Mesendoderm (in vitro differentiated cells): ENCODE measurements at regions not wholly inside any gene's neighbourhood (a gene's known extent, or its start where the extent isn't known, plus 50 kb on each side); places are given as distances from the start of the nearest gene placed in this dataset.

Source experiments
- DNase-seq: peaks from one replicate; pipeline ENCODE4 v3.0.0; 2013
- H2AK5ac ChIP-seq: 2 replicates; pipeline ENCODE4 v1.6.1; 2013; ENCODE audit warnings: low read length, inconsistent platforms
- H2BK120ac ChIP-seq: 2 replicates; pipeline ENCODE4 v1.6.1; 2013; ENCODE audit warnings: low read depth, mild to moderate bottlenecking, low read length, moderate library complexity, mixed read lengths
- H2BK15ac ChIP-seq: replicated peaks from 2 replicates; pipeline ENCODE4 v1.6.1; 2013; ENCODE audit warnings: low read depth, mild to moderate bottlenecking, moderate library complexity
- H2BK5ac ChIP-seq: 2 replicates; pipeline ENCODE4 v1.6.1; 2013; ENCODE audit warnings: low read length, inconsistent platforms
- H3K18ac ChIP-seq: 2 replicates; pipeline ENCODE4 v1.6.1; 2013; ENCODE audit warnings: mild to moderate bottlenecking, low read length, mixed read lengths
- H3K23ac ChIP-seq: one replicate; pipeline ENCODE4 v1.6.1; 2013; ENCODE audit warnings: low read length
- H3K27ac ChIP-seq: 2 replicates; pipeline ENCODE4 v1.5.1; 2013; ENCODE audit warnings: low read depth, mild to moderate bottlenecking, inconsistent platforms, low read length, moderate library complexity
- H3K27me3 ChIP-seq: 2 replicates; pipeline ENCODE4 v1.6.1; 2013; ENCODE audit warnings: low read length, control low read depth, mild to moderate bottlenecking, inconsistent platforms; ENCODE audit not compliant: insufficient read depth, poor library complexity
- H3K36me3 ChIP-seq: 2 replicates; pipeline ENCODE4 v1.6.1; 2013; ENCODE audit warnings: low read length, inconsistent platforms; ENCODE audit not compliant: control insufficient read depth, insufficient read depth
- H3K4ac ChIP-seq: one replicate; pipeline ENCODE4 v1.6.1; 2013; ENCODE audit warnings: low read depth, mild to moderate bottlenecking, low read length, moderate library complexity
- H3K4me1 ChIP-seq: 2 replicates; pipeline ENCODE4 v1.6.1; 2013; ENCODE audit warnings: low read depth, low read length, inconsistent platforms; ENCODE audit not compliant: control insufficient read depth
- H3K4me2 ChIP-seq: 2 replicates; pipeline ENCODE4 v1.6.1; 2013; ENCODE audit warnings: low read length
- H3K4me3 ChIP-seq: 2 replicates; pipeline ENCODE4 v1.5.1; 2013; ENCODE audit warnings: mild to moderate bottlenecking, low read length
- H3K56ac ChIP-seq: one replicate; pipeline ENCODE4 v1.6.1; 2013; ENCODE audit warnings: low read length
- H3K79me1 ChIP-seq: 2 replicates; pipeline ENCODE4 v1.6.1; 2013; ENCODE audit warnings: low read length, inconsistent platforms
- H3K79me2 ChIP-seq: 2 replicates; pipeline ENCODE4 v1.6.1; 2013; ENCODE audit warnings: mild to moderate bottlenecking, low read length; ENCODE audit not compliant: control insufficient read depth, insufficient read depth
- H3K9ac ChIP-seq: 2 replicates; pipeline ENCODE4 v1.6.1; 2013; ENCODE audit warnings: low read length, inconsistent platforms
- H4K5ac ChIP-seq: one replicate; pipeline ENCODE4 v1.6.1; 2013; ENCODE audit warnings: low read length
- H4K8ac ChIP-seq: one replicate; pipeline ENCODE4 v1.6.1; 2013; ENCODE audit warnings: low read depth, mild to moderate bottlenecking, control low read depth, low read length, moderate library complexity
- WGBS: extraction: QIAGEN DNeasy Blood & Tissue Kit; methylation state at CpG from one replicate; pipeline ENCODE4 v1.1.7; 2013; ENCODE audit warnings: low lambda C conversion rate, missing lambda C conversion rate; ENCODE audit not compliant: insufficient coverage; ENCODE audit errors: extremely low coverage; 5-methylcytosine and 5-hydroxymethylcytosine counted together

DNA sequence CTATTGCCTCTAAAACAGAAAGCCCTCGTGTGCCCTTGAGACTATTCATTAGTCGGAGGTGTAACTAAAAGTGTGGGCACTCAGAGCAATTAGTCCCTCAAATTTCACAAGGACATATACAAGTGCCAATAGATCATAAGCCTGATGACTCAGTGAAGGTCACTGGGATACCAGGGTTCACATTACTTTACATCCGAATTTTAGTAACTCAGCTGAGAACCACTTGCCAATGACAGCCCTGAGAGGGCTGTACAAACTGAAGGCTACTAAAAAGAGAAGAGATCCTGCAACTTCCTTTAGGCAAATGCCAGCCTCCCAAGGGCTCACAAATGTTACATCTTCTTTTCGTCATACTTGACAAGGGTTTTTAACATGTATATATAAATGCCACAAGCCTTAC is 369.6 kb downstream of the TENT5A start:
- no peak overlapping the region for H2BK5ac ChIP-seq
- no peak overlapping the region for H3K18ac ChIP-seq
- H3K79me2 ChIP-seq = no peaks in the 10 kb centered on the region
- no peak overlapping the region for H3K4me2 ChIP-seq
- H3K4me1 ChIP-seq = no peaks in the 10 kb centered on the region
- no peak overlapping the region for H4K8ac ChIP-seq
- H3K27ac ChIP-seq = no peak overlapping the region
- no peak overlapping the region for H2AK5ac ChIP-seq
- WGBS = no CpG with 5 or more reads among the region's 4 CpGs
- H3K4me3 ChIP-seq = no peak overlapping the region
- H3K23ac ChIP-seq = no peak overlapping the region
- H3K36me3 ChIP-seq = no peaks in the 10 kb centered on the region
- H3K79me1 ChIP-seq = no peaks in the 10 kb centered on the region
- H3K27me3 ChIP-seq = no peaks in the 10 kb centered on the region
- no peak overlapping the region for H2BK15ac ChIP-seq
- H2BK120ac ChIP-seq = no peak overlapping the region
- H4K5ac ChIP-seq = no peak overlapping the region
- no peak overlapping the region for H3K4ac ChIP-seq
- no peak for DNase-seq
- H3K56ac ChIP-seq = no peak overlapping the region
- no peak overlapping the region for H3K9ac ChIP-seq

DNA sequence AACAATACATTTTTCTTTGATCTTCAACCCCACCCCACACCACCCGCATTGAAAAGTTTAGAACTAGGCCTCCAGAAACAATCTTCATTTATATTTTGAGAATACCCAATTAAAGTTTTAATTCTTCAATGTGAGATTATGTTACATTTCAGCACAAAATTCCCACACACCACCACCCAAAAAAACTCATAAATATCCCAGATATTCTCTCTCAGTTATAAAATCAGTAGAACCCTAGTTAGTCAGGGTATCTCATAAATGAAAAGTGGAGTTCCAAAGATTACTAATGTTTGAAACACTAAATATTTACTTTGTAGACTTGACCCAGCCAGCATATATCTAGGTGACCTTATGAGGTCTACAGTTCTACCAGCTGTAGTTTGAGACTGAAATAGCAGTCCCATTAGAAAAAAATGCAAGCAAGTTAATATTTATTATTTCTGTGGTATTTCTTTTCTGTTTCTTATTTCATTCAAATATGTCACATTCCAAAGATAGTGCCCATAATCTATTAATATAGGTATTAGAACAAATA is 371.0 kb downstream of the TENT5A start:
- Histone ChIP-seq H2BK5ac (no peak overlapping the region), H3K9ac (no peak overlapping the region), H3K56ac (no peak overlapping the region), H3K23ac (no peak overlapping the region), H3K79me2 (no peaks in the 10 kb centered on the region), H3K4me3 (no peak overlapping the region), H3K79me1 (no peaks in the 10 kb centered on the region), H4K8ac (no peak overlapping the region), H2BK15ac (no peak overlapping the region), H3K27me3 (no peaks in the 10 kb centered on the region), H3K18ac (no peak overlapping the region), H3K4ac (no peak overlapping the region), H3K4me2 (no peak overlapping the region), H4K5ac (no peak overlapping the region), H3K27ac (no peak overlapping the region), H2BK120ac (no peak overlapping the region), H2AK5ac (no peak overlapping the region), H3K36me3 (no peaks in the 10 kb centered on the region), H3K4me1 (no peaks in the 10 kb centered on the region)
- no peak for DNase-seq
- WGBS = no CpG with 5 or more reads among the region's 1 CpG

DNA sequence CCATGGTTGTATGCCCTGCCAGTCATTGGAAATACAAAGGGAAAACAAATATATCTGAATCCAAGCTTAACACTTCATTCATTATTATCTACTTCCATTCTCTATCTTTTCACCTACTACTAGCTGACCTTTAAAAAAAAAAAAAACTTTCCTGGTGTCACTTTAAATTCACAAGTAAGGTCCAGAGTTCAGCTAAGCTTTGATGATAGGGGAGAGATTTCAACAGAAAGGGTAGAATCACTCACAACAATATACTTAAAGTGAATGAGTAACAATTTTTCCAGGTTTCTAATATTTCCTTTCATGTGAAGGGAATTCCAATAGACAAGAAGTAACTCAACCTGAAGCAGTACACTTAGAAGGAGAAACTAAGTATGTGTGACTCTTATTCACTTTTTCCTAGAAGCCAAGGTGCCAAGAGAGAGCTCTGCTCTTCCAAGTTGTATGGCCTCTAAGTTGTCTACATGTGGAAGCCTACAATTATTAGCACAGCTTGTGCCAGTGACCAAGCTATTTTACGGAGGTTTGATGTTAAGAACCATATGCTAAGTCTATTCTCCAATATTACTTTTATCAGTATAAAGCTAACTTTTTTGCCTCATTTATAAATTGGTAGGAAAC is 371.7 kb downstream of the TENT5A start:
- no peaks in the 10 kb centered on the region for H3K79me1 ChIP-seq

DNA sequence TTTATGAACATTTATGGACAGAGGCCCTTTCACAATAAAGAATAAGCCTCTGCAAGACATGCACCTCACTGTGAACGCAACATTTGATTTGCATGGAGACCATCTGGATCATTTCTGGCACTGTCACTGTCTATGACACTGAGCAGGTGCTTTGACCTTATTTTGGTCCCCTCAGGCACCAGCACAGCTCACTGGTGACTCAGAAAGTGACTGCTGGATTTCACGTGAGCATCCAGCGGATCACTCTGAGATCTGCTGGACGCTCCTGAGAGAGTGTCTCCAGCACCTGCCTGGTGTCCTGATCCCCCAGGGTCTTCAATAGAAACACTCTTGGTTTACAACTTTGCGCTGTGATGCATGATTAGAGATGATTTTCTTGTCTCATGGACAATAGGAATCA is 375.7 kb downstream of the TENT5A start:
- WGBS = no CpG with 5 or more reads among the region's 5 CpGs

More for the DNA sequence above, 371.7 kb downstream of the TENT5A start:
- H3K23ac ChIP-seq = no peak overlapping the region
- WGBS = no CpG with 5 or more reads among the region's 1 CpG
- no peak overlapping the region for H2BK120ac ChIP-seq
- H4K8ac ChIP-seq = no peak overlapping the region
- DNase-seq = no peak
- H2AK5ac ChIP-seq = no peak overlapping the region
- H4K5ac ChIP-seq = no peak overlapping the region
- no peak overlapping the region for H3K4ac ChIP-seq
- H2BK15ac ChIP-seq = no peak overlapping the region
- H3K27me3 ChIP-seq = no peaks in the 10 kb centered on the region
- H3K36me3 ChIP-seq = no peaks in the 10 kb centered on the region
- H3K79me2 ChIP-seq = no peaks in the 10 kb centered on the region
- no peak overlapping the region for H3K18ac ChIP-seq
- no peak overlapping the region for H3K4me3 ChIP-seq
- H3K4me2 ChIP-seq = no peak overlapping the region
- H2BK5ac ChIP-seq = no peak overlapping the region
- H3K56ac ChIP-seq = no peak overlapping the region
- no peak overlapping the region for H3K27ac ChIP-seq
- H3K9ac ChIP-seq = no peak overlapping the region
- no peaks in the 10 kb centered on the region for H3K4me1 ChIP-seq

DNA sequence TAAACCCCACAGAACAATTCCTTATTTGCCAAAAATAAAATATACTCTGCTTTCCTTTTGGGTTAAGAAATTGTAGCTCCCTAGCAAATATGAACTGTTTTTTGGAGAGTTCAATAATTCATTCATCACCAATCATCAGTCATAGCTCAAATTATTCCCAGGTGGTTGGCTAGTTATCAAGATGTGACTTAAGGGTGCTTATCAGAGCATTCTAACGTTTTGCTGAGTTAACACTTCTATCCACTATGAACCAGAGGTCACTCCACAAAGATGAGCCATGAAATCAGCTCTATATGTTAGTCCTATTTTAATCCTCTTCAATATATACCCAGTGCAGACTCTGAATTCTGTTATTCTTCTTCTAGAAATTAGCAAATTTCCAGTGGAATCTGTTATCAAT is 379.1 kb downstream of the TENT5A start:
- no peak overlapping the region for H3K4me2 ChIP-seq
- H3K36me3 ChIP-seq = no peaks in the 10 kb centered on the region
- no peak overlapping the region for H3K27ac ChIP-seq
- no peaks in the 10 kb centered on the region for H3K79me2 ChIP-seq
- no peak overlapping the region for H3K4me3 ChIP-seq
- no peak overlapping the region for H3K18ac ChIP-seq
- no peak for DNase-seq
- no CpG with 5 or more reads among the region's 1 CpG for WGBS
- no peak overlapping the region for H4K8ac ChIP-seq
- no peak overlapping the region for H2BK5ac ChIP-seq
- H3K4me1 ChIP-seq = no peaks in the 10 kb centered on the region
- no peak overlapping the region for H2BK15ac ChIP-seq
- H3K23ac ChIP-seq = no peak overlapping the region
- H2AK5ac ChIP-seq = no peak overlapping the region
- H3K79me1 ChIP-seq = no peaks in the 10 kb centered on the region
- no peaks in the 10 kb centered on the region for H3K27me3 ChIP-seq
- H4K5ac ChIP-seq = no peak overlapping the region
- H3K9ac ChIP-seq = no peak overlapping the region
- no peak overlapping the region for H2BK120ac ChIP-seq
- no peak overlapping the region for H3K4ac ChIP-seq
- H3K56ac ChIP-seq = no peak overlapping the region

More for the DNA sequence above, 375.7 kb downstream of the TENT5A start:
- no peak overlapping the region for H2BK5ac ChIP-seq
- H3K27me3 ChIP-seq = no peaks in the 10 kb centered on the region
- no peak overlapping the region for H4K5ac ChIP-seq
- no peak overlapping the region for H3K4ac ChIP-seq
- H3K18ac ChIP-seq = no peak overlapping the region
- DNase-seq = no peak
- H2BK15ac ChIP-seq = no peak overlapping the region
- H3K4me3 ChIP-seq = no peak overlapping the region
- H3K56ac ChIP-seq = no peak overlapping the region
- H3K79me2 ChIP-seq = no peaks in the 10 kb centered on the region
- no peaks in the 10 kb centered on the region for H3K79me1 ChIP-seq
- H4K8ac ChIP-seq = no peak overlapping the region
- H3K23ac ChIP-seq = no peak overlapping the region
- no peak overlapping the region for H3K9ac ChIP-seq
- no peak overlapping the region for H3K4me2 ChIP-seq
- H3K36me3 ChIP-seq = no peaks in the 10 kb centered on the region
- H2AK5ac ChIP-seq = no peak overlapping the region
- no peak overlapping the region for H3K27ac ChIP-seq
- no peaks in the 10 kb centered on the region for H3K4me1 ChIP-seq
- H2BK120ac ChIP-seq = no peak overlapping the region

DNA sequence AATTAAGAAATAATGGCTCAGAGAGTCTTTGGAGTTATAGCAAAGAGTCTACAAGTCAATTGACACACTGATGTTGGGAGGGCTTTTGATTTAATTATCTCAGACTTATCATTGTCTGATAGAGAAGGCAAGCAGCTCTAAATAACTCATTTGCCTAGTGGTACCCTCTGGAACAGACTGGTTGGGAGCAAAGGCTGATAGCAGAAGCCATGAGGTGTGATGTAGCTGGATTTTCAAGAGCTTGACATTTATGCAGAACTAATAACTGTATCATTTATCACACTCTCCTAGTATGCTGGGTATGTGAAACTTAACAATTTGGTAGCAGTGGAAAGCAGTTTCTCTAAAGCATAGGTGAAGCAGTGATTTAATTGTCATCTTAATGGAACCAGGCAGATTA is 380.6 kb downstream of the TENT5A start:
- Histone ChIP-seq H3K18ac (no peak overlapping the region), H3K23ac (no peak overlapping the region), H4K5ac (no peak overlapping the region), H3K4me2 (no peak overlapping the region), H2BK5ac (no peak overlapping the region), H3K27ac (no peak overlapping the region), H3K79me1 (no peaks in the 10 kb centered on the region), H3K9ac (no peak overlapping the region), H3K27me3 (no peaks in the 10 kb centered on the region), H3K4me1 (no peaks in the 10 kb centered on the region), H2BK15ac (no peak overlapping the region), H3K4ac (no peak overlapping the region), H3K4me3 (no peak overlapping the region), H3K56ac (no peak overlapping the region), H3K36me3 (no peaks in the 10 kb centered on the region), H2BK120ac (no peak overlapping the region), H2AK5ac (no peak overlapping the region), H4K8ac (no peak overlapping the region), H3K79me2 (no peaks in the 10 kb centered on the region)
- no peak for DNase-seq
